GM12878 (cell line): ENCODE measurements at regions not wholly inside any gene's neighbourhood (a gene's known extent, or its start where the extent isn't known, plus 50 kb on each side); places are given as distances from the start of the nearest gene placed in this dataset.

ENCODE experiments used
- ASH2L ChIP-seq: fragments of 300-600, 200-600 bp; sonication (generic); IDR thresholded peaks from 2 replicates; pipeline ENCODE4 v1.6.1; 2017; ENCODE audit warnings: low read depth, mild to moderate bottlenecking, borderline replicate concordance
- CHD2 ChIP-seq: IDR thresholded peaks from 2 replicates; pipeline ENCODE4 v1.6.1; 2011; ENCODE audit warnings: low read depth, low read length, improper control_type of control experiment, borderline replicate concordance
- CTCF ChIP-seq, 3 experiments: IDR thresholded peaks in 2 of 3; conservative IDR thresholded peaks in 1 of 3; 2 replicates each; pipeline ENCODE4 v1.5.1; 2011; ENCODE audit warnings: low read depth in 3 of 3, low read length in 3 of 3, mild to moderate bottlenecking in 3 of 3, control low read depth in 2 of 3, moderate library complexity in 2 of 3, inconsistent platforms in 1 of 3, mixed read lengths in 1 of 3; ENCODE audit not compliant: control insufficient read depth in 2 of 3, insufficient read depth in 1 of 3; ENCODE audit errors: extremely low read depth in 1 of 3
- EED ChIP-seq: sonication (generic); IDR thresholded peaks from 2 replicates; pipeline ENCODE4 v1.6.1; 2016; ENCODE audit warnings: antibody characterized with exemption, low read depth
- HDAC2 ChIP-seq: fragments of 200-600 bp; sonication (generic); IDR thresholded peaks from 2 replicates; pipeline ENCODE4 v1.6.1; 2017
- POLR2AphosphoS5 ChIP-seq: IDR thresholded peaks from 2 replicates; pipeline ENCODE4 v1.6.1; 2011; ENCODE audit warnings: mild to moderate bottlenecking, low read length, inconsistent platforms
- TAF1 ChIP-seq: IDR thresholded peaks from 2 replicates; pipeline ENCODE4 v1.6.1; 2011; ENCODE audit warnings: mild to moderate bottlenecking, low read depth, low read length, borderline replicate concordance

- TF ChIP-seq ASH2L: no peak
- no peak for TF ChIP-seq POLR2AphosphoS5
- TF ChIP-seq CHD2: no peak
- no peak for TF ChIP-seq HDAC2
- TF ChIP-seq TAF1: no peak
- no peak for TF ChIP-seq EED
- no peak for TF ChIP-seq CTCF (IDR thresholded peaks at IDR 0.05 in 2 of 3, conservative IDR thresholded peaks at IDR 0.05 in 1 of 3; ENCODE audit: control insufficient read depth in 2 of 3, extremely low read depth in 1 of 3, insufficient read depth in 1 of 3, low read depth in 3 of 3, low read length in 3 of 3)
Observed at GRCh38 chr6:110530671-110531070, 54.3 kb upstream of the SLC22A16 start.
